ENCODE measurements at regions not wholly inside any gene's neighbourhood (a gene's known extent, or its start where the extent isn't known, plus 50 kb on each side); places are given as distances from the start of the nearest gene placed in this dataset.

GRCh38 chr1:209391792-209392191 is 191.7 kb upstream of the CAMK1G start:
- no peak overlapping the region for H3K4me2 ChIP-seq
- H3F3A ChIP-seq (ENCODE audit: insufficient read depth, low read depth) = peaks cover 25% of the 10 kb centered on the region
- CTCF ChIA-PET = no interaction called here
- H2AFZ ChIP-seq = no peak overlapping the region
- no peak overlapping the region for H3K27ac ChIP-seq
- H3K4me3 ChIP-seq = no peak overlapping the region
- no peaks in the 10 kb centered on the region for H3K79me2 ChIP-seq (ENCODE audit: low read depth)
- H3K36me3 ChIP-seq (ENCODE audit: low read depth) = no peaks in the 10 kb centered on the region
- H3K4me1 ChIP-seq (replicated peaks; ENCODE audit: insufficient read depth) = peaks cover 56% of the 10 kb centered on the region
- intact Hi-C loops (cut with micrococcal nuclease; ENCODE audit: unreplicated experiment) = loop anchor here (10.0 kb wide), 1 partner anchor 263 kb away; the partner anchor contains the start of gene LAMB3
- TF ChIP-seq EZH2 (IDR thresholded peaks at IDR 0.05; ENCODE audit: low read depth) (no peak), CTCF (conservative IDR thresholded peaks at IDR 0.05) (no peak)
- H3K27me3 ChIP-seq (ENCODE audit: insufficient read depth, low read depth) = no peaks in the 10 kb centered on the region
- DNase-seq = no peak
- H3K9me3 ChIP-seq (ENCODE audit: insufficient read depth, low read depth) = 0 out of 2 replicates have a peak, but pooled peaks cover 3% of the 10 kb centered on the region
- no TSS peak for BruUV-seq (replicated peaks)
- POLR2A ChIA-PET (ENCODE audit: unreplicated experiment) = no interaction called here
- H4K20me1 ChIP-seq (ENCODE audit: insufficient read depth) = no peaks in the 10 kb centered on the region
- H3K9me2 ChIP-seq (ENCODE audit: insufficient read depth) = no peaks in the 10 kb centered on the region

- POLR2A ChIA-PET (ENCODE audit: unreplicated experiment) = no interaction called here
These were observed 188.3 kb upstream of the CAMK1G start for GRCh38 chr1:209395169-209395568.

GRCh38 chr1:209397371-209397770 is 186.1 kb upstream of the CAMK1G start:
- intact Hi-C loops (cut with micrococcal nuclease; ENCODE audit: unreplicated experiment) = loop anchor here (10.0 kb wide), 1 partner anchor 257 kb away; the partner anchor contains the start of gene LAMB3
- Histone ChIP-seq H3F3A (ENCODE audit: insufficient read depth, low read depth) (peaks cover 26% of the 10 kb centered on the region), H3K36me3 (ENCODE audit: low read depth) (no peaks in the 10 kb centered on the region), H4K20me1 (ENCODE audit: insufficient read depth) (no peaks in the 10 kb centered on the region), H3K79me2 (ENCODE audit: low read depth) (no peaks in the 10 kb centered on the region), H3K4me1 (replicated peaks; ENCODE audit: insufficient read depth) (peaks cover 53% of the 10 kb centered on the region), H3K27me3 (ENCODE audit: insufficient read depth, low read depth) (no peaks in the 10 kb centered on the region), H3K9me3 (ENCODE audit: insufficient read depth, low read depth) (no peaks in the 10 kb centered on the region), H3K9me2 (ENCODE audit: insufficient read depth) (no peaks in the 10 kb centered on the region), H2AFZ (no peak overlapping the region), H3K4me2 (peak overlapping the region; percentile 71; the same call in 1 of the 2 replicates), H3K27ac (peak overlapping the region; percentile 99), H3K4me3 (no peak overlapping the region)
- ChIA-PET POLR2A (ENCODE audit: unreplicated experiment) (interaction anchor here (0.6 to 0.7 kb wide), 2 partner anchors 8 to 33 kb away, joined by 4 to 10 read pairs; no protein-coding TSS in a partner anchor), CTCF (interaction anchor here (1.6 kb wide), 1 partner anchor 12 kb away, joined by 5 read pairs; no protein-coding TSS in a partner anchor)
- DNase-seq = no peak
- no peak for TF ChIP-seq CTCF (conservative IDR thresholded peaks at IDR 0.05)
- no peak for TF ChIP-seq EZH2 (IDR thresholded peaks at IDR 0.05; ENCODE audit: low read depth)
- no TSS peak for BruUV-seq (replicated peaks)

More at GRCh38 chr1:209395169-209395568, 188.3 kb upstream of the CAMK1G start:
- Histone ChIP-seq H3K4me3 (no peak overlapping the region), H3F3A (ENCODE audit: insufficient read depth, low read depth) (peaks cover 25% of the 10 kb centered on the region), H3K4me2 (no peak overlapping the region), H3K27me3 (ENCODE audit: insufficient read depth, low read depth) (no peaks in the 10 kb centered on the region), H4K20me1 (ENCODE audit: insufficient read depth) (no peaks in the 10 kb centered on the region), H2AFZ (no peak overlapping the region), H3K79me2 (ENCODE audit: low read depth) (no peaks in the 10 kb centered on the region), H3K4me1 (replicated peaks; ENCODE audit: insufficient read depth) (peaks cover 55% of the 10 kb centered on the region), H3K9me3 (ENCODE audit: insufficient read depth, low read depth) (0 out of 2 replicates have a peak, but pooled peaks cover 3% of the 10 kb centered on the region), H3K9me2 (ENCODE audit: insufficient read depth) (no peaks in the 10 kb centered on the region), H3K36me3 (ENCODE audit: low read depth) (no peaks in the 10 kb centered on the region), H3K27ac (no peak overlapping the region)
- TF ChIP-seq EZH2 (IDR thresholded peaks at IDR 0.05; ENCODE audit: low read depth) (no peak), CTCF (conservative IDR thresholded peaks at IDR 0.05) (no peak)
- CTCF ChIA-PET = interaction anchor here (0.8 kb wide), 1 partner anchor 40 kb away, joined by 3 read pairs; no protein-coding TSS in a partner anchor
- DNase-seq = no peak
- intact Hi-C loops (cut with micrococcal nuclease; ENCODE audit: unreplicated experiment) = loop anchor here (10.0 kb wide), 1 partner anchor 260 kb away; the partner anchor contains the start of gene LAMB3
- no TSS peak for BruUV-seq (replicated peaks)

All from PC-9 (cell line).